Fibroblast of villous mesenchyme (primary cell): ENCODE measurements at regions not wholly inside any gene's neighbourhood (a gene's known extent, or its start where the extent isn't known, plus 50 kb on each side); places are given as distances from the start of the nearest gene placed in this dataset.

Experiments used
- DNase-seq: peaks from one replicate; pipeline ENCODE4 v3.0.0-alpha.2; 2010; ENCODE audit warnings: low read depth
- H3K4me3 ChIP-seq: 2 replicates; pipeline ENCODE4 v1.5.1; 2011; ENCODE audit warnings: low read depth, mild to moderate bottlenecking, low read length
- TF ChIP-seq, protein P1 (sequence below): IDR thresholded peaks from 2 replicates; pipeline ENCODE4 v1.5.1; 2012; ENCODE audit warnings: low read depth, mild to moderate bottlenecking, low read length; ENCODE audit not compliant: insufficient read depth

DNA sequence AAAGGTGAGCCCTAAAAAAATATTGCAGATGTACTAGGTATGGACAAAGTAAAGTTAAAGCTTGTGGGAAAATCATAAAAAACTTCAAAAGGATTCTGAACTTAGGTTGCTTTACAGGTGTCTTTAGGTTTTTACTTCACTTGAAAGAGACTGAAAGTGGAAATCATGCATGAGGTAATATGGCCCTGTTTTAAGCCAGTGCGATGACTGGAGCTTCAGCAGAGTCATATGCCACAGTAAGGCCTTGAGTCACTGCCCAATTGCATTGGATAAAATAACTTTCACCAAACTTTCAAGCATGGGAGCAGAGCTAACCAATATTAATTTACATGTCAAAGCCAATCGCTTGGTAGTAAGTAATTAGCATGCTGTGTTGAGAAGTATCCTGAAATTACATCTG lies 63.9 kb upstream of the TMEM260 start:
- H3K4me3 ChIP-seq: no peak overlapping the region
- TF ChIP-seq, protein P1, sequence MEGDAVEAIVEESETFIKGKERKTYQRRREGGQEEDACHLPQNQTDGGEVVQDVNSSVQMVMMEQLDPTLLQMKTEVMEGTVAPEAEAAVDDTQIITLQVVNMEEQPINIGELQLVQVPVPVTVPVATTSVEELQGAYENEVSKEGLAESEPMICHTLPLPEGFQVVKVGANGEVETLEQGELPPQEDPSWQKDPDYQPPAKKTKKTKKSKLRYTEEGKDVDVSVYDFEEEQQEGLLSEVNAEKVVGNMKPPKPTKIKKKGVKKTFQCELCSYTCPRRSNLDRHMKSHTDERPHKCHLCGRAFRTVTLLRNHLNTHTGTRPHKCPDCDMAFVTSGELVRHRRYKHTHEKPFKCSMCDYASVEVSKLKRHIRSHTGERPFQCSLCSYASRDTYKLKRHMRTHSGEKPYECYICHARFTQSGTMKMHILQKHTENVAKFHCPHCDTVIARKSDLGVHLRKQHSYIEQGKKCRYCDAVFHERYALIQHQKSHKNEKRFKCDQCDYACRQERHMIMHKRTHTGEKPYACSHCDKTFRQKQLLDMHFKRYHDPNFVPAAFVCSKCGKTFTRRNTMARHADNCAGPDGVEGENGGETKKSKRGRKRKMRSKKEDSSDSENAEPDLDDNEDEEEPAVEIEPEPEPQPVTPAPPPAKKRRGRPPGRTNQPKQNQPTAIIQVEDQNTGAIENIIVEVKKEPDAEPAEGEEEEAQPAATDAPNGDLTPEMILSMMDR: no peak
- no peak for DNase-seq

DNA sequence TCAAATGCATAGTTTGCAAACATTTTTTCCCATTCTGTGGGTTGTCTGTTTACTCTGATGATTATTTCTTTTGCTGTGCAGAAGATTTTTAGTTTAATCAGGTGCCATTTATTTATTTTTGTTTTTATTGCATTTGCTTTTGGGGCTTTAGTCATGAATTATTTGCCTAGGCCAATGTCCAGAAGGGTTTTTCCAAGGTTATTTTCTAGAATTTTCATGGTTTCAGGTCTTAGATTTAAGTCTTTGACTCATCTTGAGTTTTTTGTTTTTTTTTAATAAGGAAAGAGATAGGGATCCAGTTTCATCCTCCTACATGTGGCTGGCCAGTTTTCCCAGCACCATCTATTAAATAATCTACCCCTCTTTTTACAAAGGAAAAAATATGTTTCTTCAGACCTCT lies 57.2 kb upstream of the TMEM260 start:
- no peak overlapping the region for H3K4me3 ChIP-seq
- no peak for DNase-seq
- TF ChIP-seq, protein P1: no peak

DNA sequence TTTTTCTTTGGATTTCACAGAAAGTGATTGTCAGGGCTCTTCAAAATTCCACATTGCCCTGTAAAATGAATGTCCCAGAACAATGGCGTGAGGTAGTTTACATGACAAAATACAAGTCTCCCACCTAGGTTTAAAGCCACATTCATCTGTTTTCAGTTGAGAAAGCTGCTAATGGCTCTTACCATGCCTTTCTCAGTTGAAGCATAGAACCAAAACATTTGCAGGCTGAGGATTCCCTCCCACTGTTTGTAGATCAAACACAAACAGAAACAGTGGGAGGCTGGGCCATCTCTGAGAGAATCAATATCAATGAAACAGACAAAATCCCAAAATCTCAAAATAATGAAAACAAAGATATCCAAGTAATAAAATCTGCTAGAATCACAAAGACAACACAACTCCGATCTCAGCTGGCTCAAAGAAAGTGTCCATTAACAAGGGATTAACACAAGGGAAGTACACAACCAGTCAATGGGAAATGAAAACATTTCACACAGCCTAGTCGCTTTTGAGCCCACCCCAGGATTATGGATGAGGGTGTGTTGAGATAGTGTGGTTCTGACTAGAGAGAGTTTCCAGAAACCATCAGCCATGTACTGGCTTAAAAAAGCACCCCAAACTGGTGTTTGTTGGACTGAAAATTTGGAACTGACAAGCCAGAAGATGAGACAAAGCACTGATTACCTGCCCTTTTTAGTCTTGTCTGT lies 54.5 kb upstream of the TMEM260 start:
- TF ChIP-seq, protein P1: no peak
- no peak for DNase-seq
- no peak overlapping the region for H3K4me3 ChIP-seq

DNA sequence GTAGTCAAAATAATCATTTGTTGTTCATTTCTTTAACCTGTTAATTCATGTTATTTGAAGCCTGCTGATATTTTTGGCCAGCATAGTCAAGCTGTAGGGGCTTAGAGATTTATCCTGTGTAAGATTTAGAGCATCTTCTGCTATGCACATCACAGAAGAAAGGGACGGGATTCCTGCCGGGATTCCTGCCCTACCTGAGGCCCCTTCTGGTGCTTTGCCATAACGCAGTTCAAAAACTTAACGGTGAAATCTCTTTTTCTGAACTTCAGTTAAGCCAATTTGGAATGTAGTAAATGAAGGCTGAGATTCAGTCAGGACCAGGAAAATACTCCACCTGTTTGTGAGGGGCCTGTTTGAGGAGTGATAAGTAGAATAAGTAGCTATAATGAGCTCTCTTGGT lies 50.7 kb upstream of the TMEM260 start:
- DNase-seq: no peak
- TF ChIP-seq, protein P1: no peak

More for the DNA sequence above, 50.7 kb upstream of the TMEM260 start:
- no peak overlapping the region for H3K4me3 ChIP-seq
